ENCODE measurements at regions not wholly inside any gene's neighbourhood (a gene's known extent, or its start where the extent isn't known, plus 50 kb on each side); places are given as distances from the start of the nearest gene placed in this dataset.

GRCh38 chr18:51639541-51639940, 442.1 kb upstream of the MEX3C start:
- peaks cover 28 to 37% of the 10 kb centered on the region in 2 experiments for H3K9me3 Mint-ChIP-seq
- no peak overlapping the region for H3K56ac ChIP-seq (ENCODE audit: insufficient read length, low read depth, low read length)
- peaks cover 18 to 31% (median 19%) of the 10 kb centered on the region in 3 experiments for H3K36me3 Mint-ChIP-seq (ENCODE audit: insufficient read depth in 1 of 3, low read depth in 3 of 3)
- no peak overlapping the region for H3K4ac ChIP-seq (ENCODE audit: low read depth, low read length)
- DNase-seq, result no peak
- H3K79me1 ChIP-seq (ENCODE audit: insufficient read depth, low read depth, low read length, poor library complexity, severe bottlenecking), result no peaks in the 10 kb centered on the region
- H2BK5ac ChIP-seq (ENCODE audit: insufficient read length, low read length), result no peak overlapping the region
- no peak overlapping the region for H2BK15ac ChIP-seq (ENCODE audit: low read depth, low read length)
- H3K9ac ChIP-seq (ENCODE audit: extremely low read depth, insufficient read length, low read length), result no peak overlapping the region
- no peak overlapping the region for H3K23ac ChIP-seq (ENCODE audit: insufficient read length, low read depth, low read length)
- H3K4me3 Mint-ChIP-seq, result no peak overlapping the region
- no peak overlapping the region for H2AK5ac ChIP-seq (ENCODE audit: insufficient read length, low read length)
- H3K79me2 ChIP-seq (ENCODE audit: insufficient read depth, low read length), result no peaks in the 10 kb centered on the region
- H3K27me3 ChIP-seq (ENCODE audit: insufficient read depth, low read length), result no peaks in the 10 kb centered on the region
- no peak overlapping the region for H2AFZ ChIP-seq (ENCODE audit: low read length)
- H3K27ac ChIP-seq (ENCODE audit: insufficient read length, low read depth, low read length), result no peak overlapping the region
- H3K9me3 ChIP-seq (ENCODE audit: control insufficient read depth, low read depth, low read length), result no peaks in the 10 kb centered on the region
- H3K14ac ChIP-seq (ENCODE audit: insufficient read depth, low read length), result no peak overlapping the region
- no peak overlapping the region for H4K91ac ChIP-seq (ENCODE audit: insufficient read length, low read depth, low read length)
- H2BK12ac ChIP-seq (ENCODE audit: insufficient read length, low read depth, low read length), result no peak overlapping the region
- no peak overlapping the region for H4K5ac ChIP-seq (ENCODE audit: insufficient read length, low read depth, low read length)
- no peak overlapping the region for H3K4me2 ChIP-seq (ENCODE audit: insufficient read depth, insufficient read length, low read length)
- H2BK120ac ChIP-seq (ENCODE audit: low read depth, low read length, poor library complexity, severe bottlenecking), result no peak overlapping the region
- H3K27me3 Mint-ChIP-seq (ENCODE audit: low read depth), result no peaks in the 10 kb centered on the region
- H3K4me1 Mint-ChIP-seq, result no peaks in the 10 kb centered on the region
- H3T11ph ChIP-seq (ENCODE audit: low read length), result no peak overlapping the region
- H2BK20ac ChIP-seq (ENCODE audit: low read depth, low read length, poor library complexity, severe bottlenecking), result no peak overlapping the region
- no peaks in the 10 kb centered on the region for H3K4me1 ChIP-seq (ENCODE audit: insufficient read depth, low read length)
- no peak overlapping the region for H3K27ac Mint-ChIP-seq
- TF ChIP-seq CTCF (conservative IDR thresholded peaks at IDR 0.05), result no peak
- H3K23me2 ChIP-seq (ENCODE audit: insufficient read length, low read depth, low read length, poor library complexity, severe bottlenecking), result no peaks in the 10 kb centered on the region
- no peak overlapping the region for H4K8ac ChIP-seq (replicated peaks; ENCODE audit: insufficient read length, low read depth, low read length)
- no peak overlapping the region for H3K18ac ChIP-seq (ENCODE audit: insufficient read length, low read depth, low read length)
- H4K20me1 ChIP-seq (ENCODE audit: control insufficient read depth, insufficient read depth, insufficient read length), result no peaks in the 10 kb centered on the region
